ENCODE measurements at regions not wholly inside any gene's neighbourhood (a gene's known extent, or its start where the extent isn't known, plus 50 kb on each side); places are given as distances from the start of the nearest gene placed in this dataset.

- Mint-ChIP-seq H3K4me3 (no peak overlapping the region), H3K4me1 (no peaks in the 10 kb centered on the region), H3K36me3 (ENCODE audit: low read depth) (peaks cover 31% of the 10 kb centered on the region), H3K27me3 (ENCODE audit: insufficient read depth) (no peaks in the 10 kb centered on the region), H3K27ac (no peak overlapping the region), H3K9me3 (no peaks in the 10 kb centered on the region)
- Histone ChIP-seq H3K27ac (ENCODE audit: low read depth, low read length) (peak overlapping the region; percentile 63), H3K4me1 (ENCODE audit: control insufficient read depth, insufficient read depth, low read length) (no peaks in the 10 kb centered on the region), H3K9me3 (ENCODE audit: control insufficient read depth, low read length) (peaks cover 5% of the 10 kb centered on the region), H3K4me3 (ENCODE audit: low read length) (no peak overlapping the region), H3K27me3 (ENCODE audit: control insufficient read depth, insufficient read depth, low read length, poor library complexity, severe bottlenecking) (no peaks in the 10 kb centered on the region), H3K9ac (ENCODE audit: extremely low read depth, low read length, poor library complexity, severe bottlenecking) (no peak overlapping the region), H3K36me3 (ENCODE audit: control insufficient read depth, insufficient read depth, low read length) (peaks cover 18% of the 10 kb centered on the region)
- TF ChIP-seq CTCF (conservative IDR thresholded peaks at IDR 0.05): no peak
- no peak for DNase-seq
- WGBS, 2 experiments (ENCODE audit: insufficient coverage in 1 of 2, insufficient read length in 1 of 2): 90 to 94% methylated on average over 4 to 5 of the region's 6 CpGs
Observed at GRCh38 chr16:27703121-27703520, 153.2 kb downstream of the KATNIP start.

GRCh38 chr16:27703545-27703944, 153.6 kb downstream of the KATNIP start:
- Mint-ChIP-seq H3K36me3 (ENCODE audit: low read depth) (peaks cover 33% of the 10 kb centered on the region), H3K4me1 (no peaks in the 10 kb centered on the region), H3K27me3 (ENCODE audit: insufficient read depth) (no peaks in the 10 kb centered on the region), H3K4me3 (no peak overlapping the region), H3K27ac (no peak overlapping the region), H3K9me3 (no peaks in the 10 kb centered on the region)
- Histone ChIP-seq H3K36me3 (ENCODE audit: control insufficient read depth, insufficient read depth, low read length) (peaks cover 16% of the 10 kb centered on the region), H3K27me3 (ENCODE audit: control insufficient read depth, insufficient read depth, low read length, poor library complexity, severe bottlenecking) (no peaks in the 10 kb centered on the region), H3K27ac (ENCODE audit: low read depth, low read length) (peak overlapping the region; percentile 30), H3K9me3 (ENCODE audit: control insufficient read depth, low read length) (peaks cover 5% of the 10 kb centered on the region), H3K4me3 (ENCODE audit: low read length) (no peak overlapping the region), H3K4me1 (ENCODE audit: control insufficient read depth, insufficient read depth, low read length) (no peaks in the 10 kb centered on the region), H3K9ac (ENCODE audit: extremely low read depth, low read length, poor library complexity, severe bottlenecking) (no peak overlapping the region)
- 91% methylated on average over 5 of the region's 5 CpGs; no CpG with 5 or more reads in 1 of the 2 experiments for WGBS, 2 experiments (ENCODE audit: insufficient coverage in 1 of 2, insufficient read length in 1 of 2)
- TF ChIP-seq CTCF (conservative IDR thresholded peaks at IDR 0.05): no peak
- no peak for DNase-seq

GRCh38 chr16:27704252-27704651, 154.3 kb downstream of the KATNIP start:
- Mint-ChIP-seq H3K27me3 (ENCODE audit: insufficient read depth) (no peaks in the 10 kb centered on the region), H3K9me3 (no peaks in the 10 kb centered on the region), H3K4me1 (no peaks in the 10 kb centered on the region), H3K27ac (no peak overlapping the region), H3K36me3 (ENCODE audit: low read depth) (peaks cover 35% of the 10 kb centered on the region), H3K4me3 (no peak overlapping the region)
- Histone ChIP-seq H3K27ac (ENCODE audit: low read depth, low read length) (no peak overlapping the region), H3K9me3 (ENCODE audit: control insufficient read depth, low read length) (peaks cover 5% of the 10 kb centered on the region), H3K4me3 (ENCODE audit: low read length) (no peak overlapping the region), H3K36me3 (ENCODE audit: control insufficient read depth, insufficient read depth, low read length) (peaks cover 9% of the 10 kb centered on the region), H3K4me1 (ENCODE audit: control insufficient read depth, insufficient read depth, low read length) (no peaks in the 10 kb centered on the region), H3K9ac (ENCODE audit: extremely low read depth, low read length, poor library complexity, severe bottlenecking) (no peak overlapping the region), H3K27me3 (ENCODE audit: control insufficient read depth, insufficient read depth, low read length, poor library complexity, severe bottlenecking) (no peaks in the 10 kb centered on the region)
- 92 to 95% methylated on average over 3 to 4 of the region's 4 CpGs for WGBS, 2 experiments (ENCODE audit: insufficient coverage in 1 of 2, insufficient read length in 1 of 2)
- TF ChIP-seq CTCF (conservative IDR thresholded peaks at IDR 0.05): no peak
- no peak for DNase-seq
